GM18498 (cell line): ENCODE measurements at regions not wholly inside any gene's neighbourhood (a gene's known extent, or its start where the extent isn't known, plus 50 kb on each side); places are given as distances from the start of the nearest gene placed in this dataset.

Experiments
- ATAC-seq: cut with Tn5 transposase; IDR thresholded peaks from one replicate; pipeline ENCODE4 v1.9.1; 2021; ENCODE audit warnings: mild to moderate bottlenecking, moderate library complexity; ENCODE audit not compliant: unreplicated experiment

DNA sequence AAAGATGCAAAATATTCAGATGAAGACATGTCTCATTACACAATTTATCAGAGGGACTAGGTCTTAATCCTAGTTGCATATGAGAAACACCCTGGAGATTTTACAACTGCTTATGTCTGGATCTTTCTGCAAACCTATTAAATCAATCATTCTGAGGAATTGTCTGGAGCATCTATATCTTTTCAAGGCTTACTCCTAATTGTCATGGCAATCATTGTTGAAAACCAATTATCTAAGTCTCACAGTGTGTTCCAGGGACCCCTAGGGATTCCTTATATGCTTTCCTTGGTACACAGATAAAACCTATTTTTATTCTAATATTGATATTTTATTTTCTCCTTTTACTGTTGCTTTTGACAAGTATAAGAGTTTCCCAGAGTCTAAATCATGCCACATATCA lies 696.9 kb upstream of the EYS start:
- no peak for ATAC-seq

DNA sequence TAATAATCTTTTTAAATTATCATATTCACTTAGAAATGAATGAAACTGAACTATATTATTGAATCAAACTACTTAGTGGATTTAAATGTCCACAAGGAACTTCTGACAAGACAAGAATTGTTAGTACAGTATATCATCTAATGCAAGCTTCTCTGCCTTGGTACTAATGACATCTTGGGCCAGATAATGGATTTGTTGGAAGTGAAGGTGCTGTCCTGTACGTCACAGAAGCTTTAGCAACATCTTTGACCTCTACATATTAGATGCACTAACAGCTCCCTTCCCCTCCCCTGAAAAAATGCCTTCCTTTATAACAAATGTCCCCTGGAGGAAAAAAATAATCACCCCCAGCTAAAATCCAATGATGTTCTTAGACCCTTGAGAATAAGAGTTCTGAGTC lies 695.8 kb upstream of the EYS start:
- ATAC-seq = no peak

DNA sequence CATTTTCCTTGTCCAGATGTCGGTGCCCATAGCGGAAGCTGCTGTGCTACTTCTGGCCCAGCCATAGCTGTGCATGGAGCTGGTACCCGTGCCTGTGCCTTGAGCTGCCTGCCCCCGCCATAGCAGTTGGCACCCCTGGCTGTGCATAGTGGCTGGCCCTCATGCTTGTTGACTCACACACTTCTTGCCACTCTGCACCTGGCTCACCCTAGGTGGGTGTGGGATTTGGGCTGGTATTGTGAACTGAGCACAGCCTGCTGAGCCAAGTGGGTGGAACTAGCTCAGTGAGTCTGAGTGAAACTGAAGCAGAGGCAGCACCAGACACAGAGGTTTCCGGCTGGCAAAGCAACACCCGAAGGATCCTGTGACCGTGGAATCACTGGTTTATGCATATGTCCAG lies 689.5 kb upstream of the EYS start:
- no peak for ATAC-seq

DNA sequence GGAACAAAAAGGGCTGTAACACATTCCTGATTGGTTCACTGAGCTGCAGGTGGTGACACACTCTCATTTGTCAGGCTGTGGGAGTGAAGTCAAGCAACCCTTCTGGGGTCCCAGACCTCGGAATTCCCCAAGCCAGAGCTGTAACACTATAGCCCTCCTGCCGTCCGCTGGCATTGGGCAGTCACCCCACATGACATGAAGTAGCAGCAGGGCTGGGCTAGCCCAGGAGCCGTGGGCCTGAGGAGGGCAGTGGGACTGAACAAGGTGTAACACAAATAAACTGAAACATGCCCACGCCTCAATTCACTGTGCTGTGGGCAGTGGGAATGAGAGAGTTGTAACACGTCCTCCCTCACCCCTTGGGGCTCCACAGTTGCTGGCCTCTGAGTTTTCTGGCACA lies 689.1 kb upstream of the EYS start:
- no peak for ATAC-seq

DNA sequence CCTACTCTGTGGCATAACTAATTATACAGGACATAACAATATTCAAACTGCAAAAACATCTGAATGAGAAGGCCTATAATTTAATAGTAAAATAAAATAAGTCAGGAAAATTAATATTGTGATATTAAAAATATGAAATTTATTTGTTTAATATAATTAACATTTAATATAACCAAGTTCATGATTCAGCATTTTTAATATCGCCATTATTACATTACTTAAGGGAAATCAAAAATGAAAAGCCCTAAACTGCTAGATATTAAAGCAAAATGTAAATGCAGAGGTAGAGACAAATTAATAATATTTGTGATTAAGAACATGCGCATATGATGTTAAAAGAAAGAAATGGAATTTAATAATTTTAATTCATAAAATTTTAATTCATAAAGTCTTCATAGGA lies 683.4 kb upstream of the EYS start:
- ATAC-seq = no peak

DNA sequence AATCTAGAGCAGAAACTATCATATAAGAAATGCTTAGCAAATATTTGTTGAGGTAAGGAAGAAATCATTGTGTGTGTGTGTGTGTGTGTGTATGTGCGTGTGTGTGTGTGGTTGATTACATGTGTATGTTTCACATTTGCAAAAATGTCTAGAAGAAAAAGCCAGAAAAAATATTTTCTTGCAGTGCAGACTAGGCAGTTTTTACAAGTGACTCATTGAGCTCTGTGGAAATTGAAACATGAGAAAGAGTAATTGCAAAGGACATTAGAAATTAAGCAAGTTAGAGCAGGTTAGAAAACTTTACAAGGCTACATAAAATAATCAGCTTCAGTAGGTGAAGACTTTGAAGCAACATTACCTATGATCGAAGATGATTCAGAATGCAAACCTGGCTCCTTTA lies 669.0 kb upstream of the EYS start:
- ATAC-seq = no peak

DNA sequence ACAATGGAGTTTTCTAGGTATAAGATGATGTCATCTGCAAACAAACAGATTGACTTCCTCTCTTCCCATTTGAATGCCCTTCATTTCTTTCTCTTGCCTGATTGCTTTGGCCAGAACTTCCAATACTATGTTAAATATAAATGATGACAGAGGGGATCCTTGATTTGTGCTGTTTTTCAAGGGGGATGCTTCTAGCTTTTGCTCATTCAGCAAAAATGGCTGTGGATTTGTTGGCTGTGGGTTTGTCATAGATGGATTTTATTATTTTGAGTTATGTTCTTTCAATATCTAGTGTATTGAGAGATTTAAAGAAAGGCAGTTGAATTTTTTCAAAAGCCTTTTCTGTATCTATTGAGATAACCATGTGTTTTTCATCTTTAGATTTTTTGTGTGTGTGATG lies 662.4 kb upstream of the EYS start:
- no peak for ATAC-seq

DNA sequence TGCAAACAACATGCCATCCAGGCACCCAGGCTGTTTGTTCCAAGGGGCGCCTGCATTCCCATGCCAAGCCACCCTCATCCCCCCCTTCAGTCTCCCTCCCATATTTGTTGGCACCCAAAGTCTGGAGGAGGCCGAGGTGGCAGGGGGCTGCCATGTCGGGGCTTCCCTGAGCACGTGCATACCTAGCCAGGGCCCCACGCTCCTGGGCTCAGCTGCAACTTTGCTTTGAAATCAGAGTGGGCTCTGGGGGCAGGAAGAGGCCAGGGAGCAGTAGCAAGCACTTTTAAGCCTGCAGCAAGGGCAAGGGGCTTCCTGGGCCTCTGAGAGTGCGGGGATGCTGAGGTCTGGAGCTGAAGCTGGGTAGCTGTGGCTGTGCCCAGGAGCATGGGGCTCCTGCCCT lies 655.9 kb upstream of the EYS start:
- ATAC-seq = no peak

DNA sequence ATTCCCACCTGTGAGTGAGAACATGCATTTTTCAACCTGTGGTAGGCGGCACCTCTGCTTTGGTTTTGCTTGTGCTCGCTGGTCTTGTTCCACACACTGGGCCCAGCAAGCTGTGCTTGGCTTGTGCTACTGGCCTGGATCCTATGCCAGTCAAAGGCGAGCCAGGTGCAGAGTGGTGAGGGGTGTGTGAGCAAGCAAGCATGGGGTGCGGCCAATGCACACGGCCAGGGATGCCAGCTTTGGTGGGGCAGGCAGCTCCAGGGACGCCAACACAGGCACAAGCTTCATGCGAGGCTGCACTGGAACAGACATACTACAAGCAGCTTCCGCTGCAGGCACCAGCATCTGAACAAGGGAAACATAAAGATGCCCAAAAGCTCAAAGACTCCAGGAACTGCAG lies 654.9 kb upstream of the EYS start:
- no peak for ATAC-seq

DNA sequence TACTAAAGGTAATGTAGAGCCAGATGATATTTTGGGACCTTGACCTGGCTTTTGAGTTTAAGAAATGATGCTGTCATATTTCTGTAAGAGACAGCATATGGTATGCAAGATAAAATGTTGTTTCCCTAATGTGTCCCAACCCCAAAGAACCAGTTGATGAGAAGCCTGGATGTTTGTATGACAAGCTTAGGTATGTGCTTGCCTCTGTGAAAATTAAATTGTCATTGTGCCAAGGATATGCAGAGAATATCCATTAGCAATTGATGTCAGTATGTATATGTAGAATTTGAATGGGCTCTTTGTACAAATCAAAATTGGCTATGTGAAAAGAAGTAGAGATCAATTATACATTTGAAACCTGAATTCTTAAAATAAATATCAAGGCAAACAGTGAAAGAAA lies 650.8 kb upstream of the EYS start:
- no peak for ATAC-seq

DNA sequence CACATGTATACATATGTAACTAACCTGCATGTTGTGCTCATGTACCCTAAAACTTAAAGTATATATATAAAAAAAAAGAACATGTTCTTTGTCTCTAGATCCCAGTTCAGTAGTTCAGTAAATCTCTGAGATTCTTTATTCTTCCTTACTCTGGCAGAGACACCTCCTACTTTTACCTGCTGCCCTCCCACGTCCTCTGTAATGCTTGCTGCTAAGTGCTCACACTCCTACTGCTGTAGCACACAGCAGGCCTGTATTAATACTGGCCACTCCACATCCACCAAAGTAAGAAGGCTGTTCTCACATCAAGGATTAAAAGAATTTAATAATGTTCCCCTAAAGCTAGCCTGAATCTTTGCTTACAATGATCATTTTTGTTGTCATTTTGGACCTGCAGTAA lies 648.4 kb upstream of the EYS start:
- ATAC-seq = no peak

DNA sequence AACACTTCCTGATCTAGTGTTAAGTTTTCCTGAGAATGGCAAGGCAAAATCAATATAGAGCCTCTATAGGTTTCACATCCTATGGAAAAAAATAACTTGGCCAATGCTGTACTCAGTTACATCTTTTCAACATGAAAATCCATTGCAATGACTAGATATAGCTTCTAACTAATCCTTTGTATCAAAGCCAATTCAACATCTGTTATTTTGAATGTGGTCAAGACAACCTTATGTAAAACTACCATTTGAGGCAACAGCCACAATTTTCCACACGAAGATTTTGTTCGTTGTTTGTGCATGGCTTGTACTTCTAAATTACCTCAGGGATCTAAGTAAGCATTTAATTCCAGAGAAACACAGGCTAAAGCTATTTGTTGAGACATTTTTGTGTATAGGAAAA lies 637.8 kb upstream of the EYS start:
- ATAC-seq = no peak

DNA sequence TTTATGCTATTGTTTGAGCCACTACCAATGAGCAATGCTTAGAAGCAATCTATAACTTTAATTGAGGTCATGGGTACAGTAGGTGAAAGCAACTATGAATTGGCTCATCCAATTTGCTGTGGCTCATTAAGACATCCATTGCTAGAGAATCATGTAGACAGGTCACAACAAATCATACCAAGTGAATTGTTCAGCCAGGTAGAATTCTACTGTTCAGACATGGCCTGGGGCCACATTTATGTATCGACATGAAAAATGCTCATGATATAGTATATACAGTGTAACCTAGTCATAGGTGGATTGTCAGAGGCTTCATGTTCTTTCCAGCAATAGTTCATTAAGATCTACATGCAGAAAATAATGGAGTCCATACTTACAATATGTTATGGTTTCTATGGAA lies 633.7 kb upstream of the EYS start:
- no peak for ATAC-seq

DNA sequence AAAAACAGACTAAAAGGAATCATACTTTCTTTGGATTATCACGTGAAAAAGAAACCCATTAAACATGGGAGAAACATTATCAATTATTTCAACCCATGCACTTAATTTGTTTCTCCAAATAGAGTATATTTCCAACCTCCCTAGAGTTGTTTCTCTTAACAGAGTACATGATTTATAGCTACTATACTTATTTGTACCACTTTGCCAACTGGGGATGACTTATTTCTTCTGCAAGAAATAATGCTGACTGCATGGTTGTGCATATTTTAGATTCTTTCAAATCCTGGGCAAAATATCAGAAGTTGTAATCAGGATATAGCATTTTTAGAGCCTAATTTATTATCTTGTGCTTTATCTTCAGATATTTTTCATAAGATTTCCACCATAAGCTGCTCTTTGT lies 629.1 kb upstream of the EYS start:
- no peak for ATAC-seq

DNA sequence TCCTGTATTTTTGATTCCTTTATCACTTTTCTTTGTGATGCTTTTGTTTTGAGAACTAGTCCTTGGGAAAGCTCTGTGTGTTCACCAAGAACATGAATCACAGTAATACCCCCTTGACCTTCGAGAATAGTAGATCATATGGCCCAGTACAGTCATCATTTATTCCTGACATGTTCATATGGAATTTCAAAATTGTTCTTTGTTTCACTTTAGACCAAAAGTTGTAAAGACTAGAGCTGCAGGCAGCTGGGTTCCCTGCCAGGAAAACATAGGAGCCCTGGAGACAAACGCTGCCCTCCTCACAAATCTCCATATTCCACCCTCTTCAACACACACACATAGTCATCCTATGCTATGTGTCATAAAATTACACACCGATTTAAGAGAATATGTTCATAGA lies 621.2 kb upstream of the EYS start:
- ATAC-seq = no peak

DNA sequence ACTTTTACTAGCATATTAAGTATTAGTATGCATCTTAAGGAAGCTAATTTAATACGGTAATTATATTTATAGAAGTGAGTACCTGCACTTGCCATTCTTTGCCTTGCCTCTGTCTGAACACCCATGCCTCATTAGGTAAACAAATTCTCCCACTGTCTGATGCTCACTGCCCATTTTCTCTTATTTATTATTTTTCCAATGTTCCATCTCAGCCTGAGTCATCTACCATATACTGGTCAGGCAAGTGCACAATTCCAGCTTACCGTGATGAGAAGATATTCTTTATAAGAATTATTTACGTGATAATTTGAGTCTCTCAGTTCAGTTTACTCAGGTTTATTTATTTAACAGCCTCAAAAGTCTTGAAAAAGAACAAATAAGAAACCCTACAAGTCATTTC lies 619.2 kb upstream of the EYS start:
- ATAC-seq = no peak

DNA sequence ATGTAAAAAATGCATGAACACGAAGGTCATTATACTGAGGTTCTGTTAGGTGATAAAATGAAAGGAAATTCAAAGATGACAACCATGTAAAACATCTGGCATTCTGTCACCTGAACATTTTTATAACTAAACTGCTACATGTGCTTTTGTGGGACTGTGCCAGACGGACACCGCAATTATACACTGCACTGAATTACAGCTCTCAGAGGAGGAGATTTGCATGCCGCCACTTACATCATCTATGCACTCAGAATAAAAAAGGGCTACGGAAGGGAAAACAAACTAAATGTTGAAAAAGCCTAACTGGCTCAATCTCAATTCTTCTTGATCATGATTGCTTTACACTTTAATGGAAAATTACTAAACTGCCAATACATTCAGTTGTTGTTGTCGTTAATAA lies 614.0 kb upstream of the EYS start:
- ATAC-seq = no peak

DNA sequence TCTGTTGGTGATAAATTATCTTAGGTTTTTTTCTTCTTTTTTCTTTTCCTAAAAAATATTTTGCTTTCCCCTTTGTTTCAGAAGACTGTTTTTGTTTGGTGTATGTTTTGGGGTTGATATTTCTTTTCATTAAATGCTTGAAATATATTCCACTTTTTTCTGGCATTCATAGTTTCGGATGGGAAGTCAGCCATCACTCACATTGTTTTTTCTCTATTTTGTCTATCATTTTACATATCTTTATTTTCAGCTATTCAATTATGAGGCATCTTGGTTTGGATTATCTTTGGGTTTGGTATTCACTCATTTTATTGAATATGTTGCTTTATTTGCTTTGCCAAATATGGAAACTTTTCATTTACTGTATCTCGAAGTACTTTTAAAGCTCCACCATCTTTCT lies 600.5 kb upstream of the EYS start:
- no peak for ATAC-seq

DNA sequence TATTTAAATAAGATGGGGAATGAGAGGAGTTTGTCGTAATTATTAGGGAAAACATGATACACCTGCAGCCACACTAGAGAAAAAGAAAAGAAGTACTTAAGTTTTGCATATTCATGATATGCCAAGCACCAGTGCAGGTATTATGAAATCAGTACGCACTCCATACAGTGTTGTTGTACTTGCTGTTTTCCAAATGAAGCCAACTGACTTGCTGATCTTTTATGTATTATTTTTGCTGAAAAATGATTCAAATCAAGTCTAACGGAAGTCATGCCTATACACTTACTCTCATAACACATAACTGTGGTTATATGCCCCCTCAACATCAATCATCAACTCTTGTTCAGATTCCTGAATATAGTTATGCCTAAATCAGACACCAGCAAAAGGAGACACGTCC lies 584.9 kb upstream of the EYS start:
- no peak for ATAC-seq

DNA sequence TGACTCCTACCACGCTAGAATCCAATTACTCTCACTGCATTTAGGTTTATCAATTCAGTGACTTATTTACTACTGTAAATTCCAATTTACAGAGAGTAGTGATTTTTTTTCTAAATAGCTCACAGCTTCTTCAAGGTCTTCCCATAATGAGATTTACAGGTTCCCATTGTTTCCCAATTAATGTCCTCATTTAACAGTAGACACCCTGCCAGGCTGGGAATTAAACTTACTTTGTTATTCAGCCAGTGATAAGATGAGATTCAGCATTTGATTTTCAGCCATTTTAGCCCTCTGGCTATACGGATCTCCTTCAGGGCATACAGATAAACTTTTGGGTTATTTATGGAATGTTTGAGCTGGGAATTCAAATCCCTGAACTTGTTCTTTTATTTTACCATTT lies 582.9 kb upstream of the EYS start:
- no peak for ATAC-seq

DNA sequence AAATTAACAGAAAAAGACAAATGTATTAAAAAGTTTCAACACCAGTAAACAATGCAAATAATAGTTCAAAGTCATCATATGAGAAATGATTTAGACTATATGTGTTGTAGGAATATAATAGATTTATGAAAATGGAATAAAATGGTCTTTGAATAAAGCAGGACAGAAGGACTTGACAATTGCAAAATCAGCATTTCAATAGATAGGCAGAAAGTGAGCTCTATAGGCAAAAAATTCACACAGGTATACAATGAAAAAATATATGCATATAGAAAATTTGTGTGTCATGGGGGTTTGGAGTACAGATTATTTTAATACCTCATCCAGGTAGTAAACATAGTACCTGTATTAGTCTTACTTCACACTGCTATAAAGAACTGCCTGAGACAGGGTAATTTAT lies 571.1 kb upstream of the EYS start:
- no peak for ATAC-seq

DNA sequence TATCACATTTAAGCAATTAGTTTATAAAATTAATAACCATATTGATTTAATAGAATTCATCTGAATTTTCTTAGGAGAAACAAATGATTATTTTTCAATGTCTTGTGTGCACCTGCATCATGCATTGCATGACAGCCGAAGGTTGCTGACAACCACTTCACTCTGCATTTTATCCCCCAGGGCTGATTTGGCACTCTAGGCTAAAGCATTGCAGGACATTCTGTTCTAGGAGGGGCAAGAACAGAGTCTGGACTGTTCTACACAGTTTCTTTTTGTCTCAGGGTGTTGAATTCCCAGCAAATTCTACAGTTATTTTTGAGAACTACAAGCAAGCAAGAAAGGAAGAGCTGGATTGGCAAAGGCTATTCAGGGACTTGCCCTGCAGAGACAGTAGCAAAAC lies 570.4 kb upstream of the EYS start:
- ATAC-seq = no peak

DNA sequence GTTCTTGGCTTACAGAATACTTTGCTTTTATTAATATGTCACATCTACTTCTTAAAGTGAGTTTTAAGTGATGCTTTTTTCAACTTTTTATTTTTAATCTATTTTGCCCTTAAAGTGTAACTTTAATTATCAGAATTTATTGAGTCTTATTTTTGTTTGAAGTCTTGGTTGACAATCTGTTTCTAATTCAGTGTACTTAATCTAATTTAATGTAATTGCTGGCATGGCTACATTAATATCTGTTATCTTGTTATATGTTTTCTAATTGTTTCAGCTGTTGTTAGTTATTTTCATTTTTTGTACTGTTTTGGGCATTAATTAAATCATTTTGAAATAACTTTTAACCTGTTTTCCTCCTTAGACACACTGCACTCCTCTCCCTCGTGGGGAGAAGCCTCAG lies 558.7 kb upstream of the EYS start:
- no peak for ATAC-seq

DNA sequence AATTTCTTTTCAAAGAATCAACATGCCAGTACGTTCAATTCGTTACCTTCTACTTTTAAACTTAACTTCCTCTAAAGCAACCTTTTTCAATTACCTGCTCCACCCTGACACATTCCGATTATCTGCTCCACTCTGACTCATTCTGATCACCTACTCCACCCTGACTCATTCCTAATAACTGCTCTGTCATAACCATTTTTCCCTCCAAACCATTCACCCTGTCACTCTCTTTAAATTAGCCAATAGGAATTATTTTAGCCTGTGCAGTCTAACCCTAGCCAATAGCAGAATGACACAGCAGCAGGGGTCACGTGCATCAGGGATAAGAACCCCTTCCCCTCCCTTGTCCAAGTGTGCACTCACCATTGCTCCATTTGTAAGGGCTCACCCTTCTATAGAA lies 557.4 kb upstream of the EYS start:
- no peak for ATAC-seq
